D341Med (cell line): ENCODE measurements at regions not wholly inside any gene's neighbourhood (a gene's known extent, or its start where the extent isn't known, plus 50 kb on each side); places are given as distances from the start of the nearest gene placed in this dataset.
"Not testable (repeated sequence)": the region's sequence is repeated elsewhere in the genome, so short reads cannot be mapped to it uniquely, and the experiment has no call there.

ENCODE experiments used
- DNase-seq: peaks from one replicate; pipeline ENCODE4 v3.0.0; 2012; ENCODE audit warnings: low spot score

- no peak for DNase-seq
These were observed 101.2 kb upstream of the SEC11C start for GRCh38 chr18:59038295-59039039.

GRCh38 chr18:59039040-59039320 is 100.7 kb upstream of the SEC11C start:
- not testable (repeated sequence) for DNase-seq

- no peak for DNase-seq
These were observed 100.2 kb upstream of the SEC11C start for GRCh38 chr18:59039449-59039848.

DNA sequence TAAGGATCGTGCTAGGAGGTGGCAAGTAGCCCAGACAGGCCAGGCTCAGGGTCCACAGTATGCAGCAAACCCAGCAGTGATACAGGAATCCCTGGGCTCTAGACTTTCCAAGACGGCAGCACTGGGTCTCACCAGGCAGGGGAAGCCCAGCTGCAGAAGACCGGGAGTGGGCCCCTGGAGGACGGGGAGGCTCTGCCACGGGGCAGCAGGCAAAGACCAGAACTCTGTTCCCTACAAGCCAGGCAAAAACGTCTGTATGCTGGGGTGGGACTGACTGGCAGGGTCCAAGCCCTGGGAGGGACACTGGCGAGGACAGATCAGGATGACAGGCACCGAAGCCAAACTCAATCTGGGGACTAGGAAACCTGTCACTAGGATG is 98.9 kb upstream of the SEC11C start:
- DNase-seq = no peak

DNA sequence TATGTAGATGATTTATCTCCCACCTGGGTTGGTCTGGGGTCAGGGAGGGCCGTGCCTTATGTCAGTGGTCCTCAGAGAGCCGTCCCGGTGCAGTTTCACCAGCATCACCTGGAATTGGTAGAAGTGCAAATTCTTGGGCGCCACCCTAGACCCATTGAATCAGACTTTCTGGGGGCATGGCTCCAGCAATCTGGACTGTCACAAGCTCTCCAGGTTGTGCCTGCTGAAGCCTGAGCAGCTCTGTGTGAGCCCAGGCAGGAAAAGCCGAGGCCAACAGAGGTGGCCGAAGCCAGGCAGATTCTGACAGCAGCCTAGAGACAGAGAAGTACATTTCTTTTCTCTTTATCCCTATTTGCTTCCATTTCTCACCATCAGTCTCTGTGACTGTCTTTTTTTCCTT is 98.4 kb upstream of the SEC11C start:
- DNase-seq = no peak

DNA sequence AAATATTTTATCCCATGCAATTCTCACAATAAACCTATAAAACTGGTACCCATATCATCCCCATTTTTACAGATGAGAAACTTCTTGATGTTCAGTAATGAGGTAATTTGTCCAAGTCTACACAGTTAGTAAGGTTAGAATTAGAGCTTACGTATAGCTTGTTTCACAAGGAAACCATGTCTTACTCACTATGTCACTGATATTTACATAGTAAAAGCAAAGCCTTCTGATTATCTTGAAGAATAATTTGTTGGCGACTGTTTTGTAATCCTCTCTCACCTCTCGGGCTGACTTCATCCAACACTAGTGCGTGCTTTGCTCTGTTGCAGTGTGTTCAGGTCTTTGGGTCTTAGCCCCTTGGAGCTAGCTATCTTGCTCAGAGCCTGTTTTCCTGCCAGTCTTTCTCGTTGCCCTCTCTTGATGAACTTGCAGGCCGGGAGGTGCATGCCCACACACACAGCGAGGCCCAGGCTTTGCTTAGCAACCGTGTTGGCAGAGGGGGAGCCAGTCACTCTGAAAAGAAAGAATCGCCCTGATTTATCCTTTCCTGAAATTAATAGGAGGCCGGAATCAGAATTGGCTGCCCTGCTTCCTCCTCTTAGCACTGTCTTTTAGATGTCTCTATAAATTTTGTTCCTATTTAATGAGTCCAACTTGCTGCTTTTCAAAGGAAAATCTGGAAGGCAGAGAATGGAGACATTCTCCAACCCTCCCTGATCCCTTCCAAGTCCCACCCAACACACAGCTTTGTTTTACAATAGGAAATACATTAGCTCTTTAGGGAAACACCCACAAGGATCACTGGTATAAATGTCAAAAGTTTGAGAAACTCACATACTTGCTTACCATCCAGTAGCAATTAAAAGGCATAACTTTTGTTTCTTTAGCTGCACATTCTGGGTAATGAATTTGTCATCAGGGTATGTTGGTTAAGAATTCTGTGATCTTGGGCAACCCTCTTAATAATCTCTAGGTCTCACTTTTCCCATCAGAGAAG is 97.6 kb upstream of the SEC11C start:
- no peak for DNase-seq

- no peak for DNase-seq
These were observed 94.8 kb upstream of the SEC11C start for GRCh38 chr18:59044855-59045254.

- DNase-seq = no peak
These were observed 92.2 kb upstream of the SEC11C start for GRCh38 chr18:59047321-59048047.

- no peak for DNase-seq
These were observed 91.7 kb upstream of the SEC11C start for GRCh38 chr18:59048048-59048363.

GRCh38 chr18:59048378-59048777 is 91.3 kb upstream of the SEC11C start:
- DNase-seq = no peak

DNA sequence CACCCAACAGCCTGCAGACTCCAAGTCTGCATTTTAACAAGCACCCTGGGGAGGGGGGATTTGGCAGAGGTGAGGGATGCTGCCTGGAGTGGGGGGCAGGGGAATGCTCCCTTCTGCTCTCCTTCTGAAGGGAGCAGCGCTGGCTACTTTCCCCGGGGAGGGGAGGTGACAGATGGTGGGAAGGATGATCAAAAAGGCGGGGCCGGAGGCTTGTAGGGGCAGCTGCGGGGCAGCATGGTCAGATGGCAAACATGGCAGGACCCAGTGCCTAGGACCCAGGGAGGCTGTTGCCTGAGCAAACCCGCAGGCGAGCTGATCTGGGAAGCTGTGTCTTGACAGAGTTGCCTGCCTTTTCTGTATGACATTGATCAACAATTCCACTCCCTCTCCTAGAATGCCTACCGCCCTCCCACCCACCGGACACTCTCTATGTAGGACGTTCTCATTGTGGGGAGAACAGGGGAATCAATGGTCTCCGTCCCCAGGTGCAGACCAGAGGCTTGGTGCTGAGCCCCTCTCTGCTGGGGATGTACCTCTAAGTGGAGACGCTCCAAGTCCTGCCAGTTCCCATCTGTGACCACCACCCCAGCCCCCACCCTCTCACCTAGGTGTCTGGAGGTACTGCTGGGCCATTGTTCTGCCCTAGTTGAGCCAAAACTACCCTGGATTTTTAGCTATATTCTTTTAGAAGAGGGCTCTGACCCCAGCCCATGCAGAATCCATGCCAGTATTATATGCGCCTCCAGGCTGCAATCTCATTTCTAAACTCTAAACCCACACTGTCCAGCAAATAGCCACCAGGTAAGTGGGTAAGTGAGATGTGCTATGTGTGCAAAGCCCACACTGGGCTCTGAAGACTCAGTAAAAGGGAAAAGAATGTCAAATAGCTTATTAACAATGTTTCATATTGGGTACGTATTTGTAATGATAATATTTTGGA is 89.7 kb upstream of the SEC11C start:
- peak; percentile 91 for DNase-seq

DNA sequence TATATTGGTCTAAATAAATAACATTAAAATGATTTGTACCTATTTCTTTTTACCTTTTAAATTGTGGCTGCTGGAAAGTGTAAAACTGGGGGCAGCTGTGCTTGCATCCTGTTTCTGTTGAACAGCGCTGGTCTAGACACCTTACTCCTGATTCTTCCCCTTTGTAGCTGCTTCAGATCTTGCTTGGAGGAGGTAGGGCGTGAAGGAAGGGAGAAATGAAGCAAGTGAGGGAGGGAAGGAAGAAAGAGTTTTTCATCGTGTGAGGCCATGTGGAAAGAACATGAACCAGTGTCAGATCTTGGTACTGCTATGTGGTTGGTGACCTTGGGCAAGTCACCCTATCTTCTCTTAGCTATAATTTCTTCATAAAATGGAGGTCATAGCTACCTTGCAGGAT is 89.0 kb upstream of the SEC11C start:
- DNase-seq = no peak

DNA sequence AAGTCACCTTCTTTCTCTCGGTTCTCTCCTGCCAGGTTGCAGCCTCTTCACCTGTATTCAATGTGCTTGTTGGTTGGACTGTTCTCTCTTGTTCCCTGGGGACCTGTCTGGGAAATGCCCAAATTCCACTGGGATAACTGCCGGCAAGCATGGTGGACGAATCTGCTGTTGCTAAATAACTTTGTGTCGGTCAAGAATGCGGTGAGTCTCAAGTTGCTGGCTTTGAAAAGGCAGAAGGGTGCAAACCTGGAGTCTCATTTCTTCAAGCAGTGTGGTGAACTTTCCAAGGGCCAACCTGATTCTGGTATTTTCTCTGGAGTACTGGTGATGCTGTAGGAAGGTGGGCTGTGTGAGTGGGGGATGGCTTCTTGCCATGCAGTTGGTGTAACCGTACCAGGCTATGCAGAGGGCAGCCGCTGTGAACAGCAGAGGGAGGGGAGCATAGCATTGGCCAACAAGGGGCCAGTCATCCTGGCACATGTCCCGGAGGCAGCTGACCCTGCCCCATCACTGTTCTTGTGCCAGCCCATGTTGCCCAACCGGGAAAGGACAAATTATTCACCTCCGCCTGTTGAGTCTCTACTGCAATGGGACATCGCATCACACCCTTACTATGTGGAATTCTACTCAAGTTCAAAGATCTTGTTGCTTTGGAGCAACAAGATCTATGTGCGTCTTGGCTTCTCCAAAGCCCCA is 88.1 kb upstream of the SEC11C start:
- DNase-seq = no peak

DNA sequence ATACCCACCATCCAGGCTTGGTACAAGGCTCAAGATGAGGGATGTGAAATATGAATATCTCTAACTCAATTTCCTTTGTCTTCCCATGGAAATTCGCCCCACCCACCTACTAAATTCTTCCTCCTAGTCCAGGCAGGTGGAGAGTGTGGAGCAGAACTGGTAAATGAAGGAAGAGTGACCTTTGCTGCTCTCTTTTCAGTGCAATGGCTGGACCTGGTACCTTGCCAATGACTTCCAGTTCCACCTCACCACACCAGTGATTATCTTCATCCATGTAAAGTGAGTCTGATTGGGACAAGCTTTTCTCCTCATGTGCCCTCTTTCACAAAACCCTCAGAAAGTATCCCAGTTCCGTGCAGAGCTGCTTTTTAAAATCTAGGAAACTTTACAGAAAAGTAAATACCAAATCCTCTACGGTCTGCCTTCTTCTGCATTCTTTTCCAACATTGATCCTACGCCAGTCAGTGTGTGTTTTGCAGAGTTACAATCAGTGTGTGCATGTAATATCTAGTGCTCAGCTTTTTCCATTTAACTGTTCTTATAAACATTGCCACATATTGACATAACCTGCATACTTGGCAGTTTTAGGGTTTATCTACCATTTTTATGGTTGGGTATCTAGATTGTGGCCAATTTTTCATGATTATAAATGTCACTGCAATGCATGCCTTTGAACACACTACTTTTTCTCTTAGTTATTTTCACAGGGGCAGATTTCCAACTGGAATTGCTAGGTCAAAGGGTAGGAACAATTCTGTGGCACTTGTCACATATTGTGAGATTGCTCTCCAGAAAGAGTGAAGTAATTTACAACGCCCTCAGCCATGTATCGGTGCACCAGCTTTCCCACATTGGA is 86.5 kb upstream of the SEC11C start:
- DNase-seq = no peak

DNA sequence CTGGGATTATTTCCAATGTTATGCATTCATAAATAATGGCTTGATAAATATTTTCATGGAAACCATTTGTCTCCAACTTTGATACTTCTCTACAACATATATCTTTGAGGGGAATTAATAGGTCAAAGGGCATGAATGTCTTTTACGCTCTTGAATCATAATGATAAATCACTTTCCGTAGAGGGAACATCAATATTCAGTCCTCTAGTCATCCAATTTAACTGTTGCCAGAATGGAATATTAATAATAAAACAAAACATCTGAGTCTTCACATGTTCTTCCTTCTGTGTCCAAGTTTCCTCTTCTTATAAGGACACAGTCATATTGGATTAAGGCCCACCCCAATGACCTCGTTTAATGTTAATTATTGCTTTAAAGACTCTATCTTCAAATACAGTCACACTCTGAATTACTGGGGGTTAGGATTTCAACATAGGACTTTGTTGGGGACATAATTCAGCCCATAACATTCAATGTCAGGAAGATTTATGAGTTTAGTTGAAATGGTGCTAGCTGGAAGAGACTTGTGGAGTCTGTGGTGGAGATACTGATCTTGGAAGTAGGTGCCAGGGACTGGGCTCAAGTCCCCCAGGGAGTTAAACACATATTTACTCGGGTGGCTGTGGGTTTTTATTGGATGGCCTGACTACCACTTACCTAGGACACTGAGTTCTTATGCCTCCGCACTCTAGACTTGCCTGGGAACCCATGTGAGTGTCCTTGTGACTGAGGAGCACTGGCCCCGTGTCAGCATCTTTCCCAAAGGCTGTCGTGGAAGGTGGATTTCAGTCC is 85.0 kb upstream of the SEC11C start:
- no peak for DNase-seq

- DNase-seq = peak; percentile 69
These were observed 84.2 kb upstream of the SEC11C start for GRCh38 chr18:59055345-59056032.

GRCh38 chr18:59056706-59057492 is 82.8 kb upstream of the SEC11C start:
- DNase-seq = peak; percentile 82

DNA sequence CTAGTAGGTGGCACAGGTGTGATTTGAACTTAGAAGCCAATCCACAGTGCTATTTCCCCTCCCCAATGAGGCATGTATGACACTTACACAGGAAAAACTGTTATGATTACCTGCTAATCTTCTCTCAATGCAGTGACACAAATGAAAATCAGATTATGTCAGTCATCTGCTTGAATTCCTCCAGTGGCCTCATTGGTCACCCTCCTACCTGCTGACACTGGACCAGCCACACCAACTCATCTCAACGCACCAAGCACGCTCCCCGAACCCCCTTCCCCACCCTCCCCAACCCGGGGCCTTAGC is 82.2 kb upstream of the SEC11C start:
- DNase-seq = no peak
